HT-29 (cell line): ENCODE measurements at regions not wholly inside any gene's neighbourhood (a gene's known extent, or its start where the extent isn't known, plus 50 kb on each side); places are given as distances from the start of the nearest gene placed in this dataset.
"Not testable (repeated sequence)": the region's sequence is repeated elsewhere in the genome, so short reads cannot be mapped to it uniquely, and the experiment has no call there.

Experiments used
- DNase-seq: peaks from one replicate; pipeline ENCODE4 v3.0.0-alpha.2; 2015; ENCODE audit warnings: low spot score

- no peak for DNase-seq
Observed at GRCh38 chr5:50898966-50899365, 232.5 kb downstream of the PARP8 start.

GRCh38 chr5:50900952-50901510, 234.6 kb downstream of the PARP8 start:
- DNase-seq: no peak

DNA sequence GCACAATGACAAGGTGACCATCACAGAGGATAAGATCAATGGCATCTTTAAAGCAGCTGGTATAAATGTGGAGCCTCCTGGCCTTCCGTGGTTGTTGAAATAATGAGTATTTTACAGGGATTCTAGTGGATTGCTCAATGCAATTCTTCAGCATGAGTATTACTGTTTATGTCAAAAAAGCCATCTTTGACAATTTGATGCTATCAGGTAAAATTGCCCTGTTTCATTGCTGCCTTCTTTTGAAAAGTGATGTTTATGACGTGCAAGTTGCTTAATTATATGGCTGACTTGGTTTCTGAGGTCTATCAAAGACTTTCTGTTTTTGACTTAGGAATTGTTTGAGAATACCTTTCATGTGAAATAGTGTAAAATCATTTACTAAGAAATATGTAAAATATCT, 237.2 kb downstream of the PARP8 start:
- no peak for DNase-seq

- DNase-seq: no peak
Observed at GRCh38 chr5:50905996-50906570, 239.6 kb downstream of the PARP8 start.

DNA sequence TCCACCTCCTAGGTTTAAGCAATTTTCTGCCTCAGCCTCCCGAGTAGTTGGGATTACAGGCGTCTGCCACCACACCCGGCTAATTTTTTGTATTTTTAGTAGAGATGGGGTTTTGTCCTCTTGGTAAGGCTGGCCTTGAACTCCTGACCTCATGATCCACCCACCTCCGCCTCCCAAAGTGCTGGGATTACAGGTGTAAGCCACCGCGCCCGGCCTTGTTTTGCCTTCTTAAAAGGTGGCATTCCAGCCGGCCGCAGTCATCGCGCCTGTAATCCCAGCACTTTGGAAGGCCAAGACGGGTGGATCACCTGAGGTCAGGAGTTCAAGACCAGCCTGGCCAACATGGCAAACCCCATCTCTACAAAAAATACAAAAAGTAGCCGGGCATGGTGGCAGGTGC, 253.7 kb downstream of the PARP8 start:
- DNase-seq: not testable (repeated sequence)

GRCh38 chr5:50921366-50922133, 255.1 kb downstream of the PARP8 start:
- no peak for DNase-seq

GRCh38 chr5:50922134-50922941, 255.9 kb downstream of the PARP8 start:
- DNase-seq: not testable (repeated sequence)

GRCh38 chr5:50922942-50923767, 256.7 kb downstream of the PARP8 start:
- DNase-seq: no peak

DNA sequence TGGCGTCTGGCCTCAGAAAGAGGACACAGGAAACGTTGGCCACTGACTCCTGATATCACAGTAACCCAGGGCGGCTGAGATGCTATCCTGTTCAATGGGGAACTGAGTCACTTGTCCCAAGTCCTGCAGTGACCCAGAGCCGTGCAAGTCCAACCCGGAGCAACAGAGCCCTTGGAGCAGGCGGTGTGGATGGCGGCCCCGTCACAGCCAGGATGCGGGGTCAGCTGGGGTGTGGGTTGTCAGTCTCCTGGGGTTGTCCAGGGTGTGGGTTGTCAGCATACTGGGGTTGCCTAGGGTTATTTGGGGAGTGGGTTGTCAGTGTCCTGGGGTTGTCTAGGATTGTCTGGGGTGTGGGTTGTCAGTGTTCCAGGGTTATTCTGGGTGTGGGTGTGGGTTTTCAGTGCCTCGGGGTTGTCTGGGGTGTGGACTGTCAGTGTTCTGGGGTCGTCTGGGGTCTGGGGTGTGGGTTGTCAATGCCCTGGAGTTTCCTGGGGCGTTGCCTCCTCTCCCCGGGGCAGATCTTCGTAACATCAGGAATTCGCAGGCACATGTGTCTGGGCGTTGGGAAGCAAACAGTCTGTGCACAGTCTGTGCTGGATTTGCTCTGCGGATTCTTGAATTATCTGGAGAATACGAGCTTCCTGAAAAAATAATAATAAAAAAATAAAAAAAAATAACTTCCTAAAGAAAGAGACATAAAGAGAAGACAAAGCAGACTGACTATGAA, 257.5 kb downstream of the PARP8 start:
- no peak for DNase-seq

- DNase-seq: no peak
Observed at GRCh38 chr5:50927953-50928352, 261.5 kb downstream of the PARP8 start.

- DNase-seq: no peak
Observed at GRCh38 chr5:50929174-50929573, 262.7 kb downstream of the PARP8 start.

GRCh38 chr5:50934343-50934742, 267.9 kb downstream of the PARP8 start:
- no peak for DNase-seq

DNA sequence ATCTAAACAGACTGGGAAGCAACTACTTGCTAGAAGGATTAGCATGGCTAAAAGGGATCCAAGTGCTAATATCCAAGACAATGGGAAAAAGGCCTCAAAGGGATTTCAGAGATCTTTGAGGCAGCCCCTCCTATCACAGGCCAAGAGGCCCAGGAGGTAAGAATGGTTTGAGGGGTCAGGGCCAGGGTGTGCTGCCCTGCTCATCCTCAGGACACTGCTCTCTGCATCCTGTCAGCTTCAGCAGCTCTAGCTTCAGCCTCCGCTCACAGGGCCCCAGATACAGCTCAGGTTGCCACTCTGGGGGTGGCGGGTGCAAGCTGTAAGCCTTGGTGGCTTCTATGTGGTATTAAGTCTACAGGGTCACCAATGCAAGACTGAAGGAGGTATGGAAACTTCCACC, 278.7 kb downstream of the PARP8 start:
- no peak for DNase-seq

GRCh38 chr5:50947906-50948683, 281.7 kb downstream of the PARP8 start:
- no peak for DNase-seq

DNA sequence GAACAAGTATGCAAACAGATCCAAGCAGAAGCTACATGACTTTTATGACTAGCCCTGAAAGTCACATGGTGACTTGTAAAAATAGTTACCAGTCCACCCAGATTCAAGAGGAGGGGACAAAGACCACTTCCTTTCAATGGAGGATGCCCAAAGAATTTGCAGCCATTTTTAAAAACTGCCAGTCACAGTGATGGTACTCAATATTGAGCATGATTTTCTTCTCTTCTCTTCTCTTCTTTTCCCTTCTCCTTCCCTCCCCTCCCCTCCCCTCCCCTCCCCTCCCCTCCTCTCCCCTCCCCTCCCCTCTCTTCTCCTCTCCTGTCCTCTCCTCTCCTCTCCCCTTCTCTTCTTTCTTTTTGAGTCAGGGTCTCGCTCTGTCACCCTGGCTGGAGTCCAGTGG, 286.9 kb downstream of the PARP8 start:
- no peak for DNase-seq

GRCh38 chr5:50958852-50959457, 292.5 kb downstream of the PARP8 start:
- peak; percentile 92 for DNase-seq

GRCh38 chr5:50962934-50963872, 296.8 kb downstream of the PARP8 start:
- DNase-seq: peak; percentile 96
